Stomach (tissue), 8 donors: ENCODE measurements at regions not wholly inside any gene's neighbourhood (a gene's known extent, or its start where the extent isn't known, plus 50 kb on each side); places are given as distances from the start of the nearest gene placed in this dataset.

Experiments used
- DNase-seq, 2 donors: peaks; one replicate each; pipeline versions ENCODE4 v3.0.0 to v3.0.0-alpha.2; 2013 to 2019
- H3K27ac ChIP-seq, 5 donors: fragments of 200-600 bp in 4 of 5; sonication (generic) in 4 of 5; one replicate each; pipeline ENCODE4 v1.5.1; 2013 to 2019; ENCODE audit warnings: mild to moderate bottlenecking in 1 of 5, moderate library complexity in 1 of 5
- H3K27me3 ChIP-seq, 3 donors: fragments of 200-600 bp; sonication (generic); one replicate each; pipeline ENCODE4 v1.5.1; 2017 to 2019; ENCODE audit warnings: mixed run types in 1 of 3
- H3K36me3 ChIP-seq, 4 donors: fragments of 200-600 bp; sonication (generic); 1 replicate in 3 of 4; 2 replicates in 1 of 4; pipeline ENCODE4 v1.5.1; 2016 to 2019
- H3K4me1 ChIP-seq, 4 donors: fragments of 200-600 bp; sonication (generic); one replicate each; pipeline ENCODE4 v1.5.1; 2016 to 2019
- H3K4me3 ChIP-seq, 4 donors: fragments of 200-600 bp; sonication (generic) in 3 of 4; one replicate each; pipeline ENCODE4 v1.5.1; 2016 to 2019; ENCODE audit warnings: mild to moderate bottlenecking in 1 of 4
- H3K9me3 ChIP-seq, 4 donors: fragments of 200-600 bp; sonication (generic); one replicate each; pipeline ENCODE4 v1.5.1; 2016 to 2019
- EP300 ChIP-seq: sonication (generic); formaldehyde crosslinking; IDR thresholded peaks from one replicate; pipeline ENCODE4 v1.6.1; 2017; ENCODE audit warnings: antibody characterized with exemption
- POLR2A ChIP-seq, 4 donors: fragments of 450-650 bp; IDR thresholded peaks; one replicate each; pipeline ENCODE4 v1.6.1; 2016; ENCODE audit warnings: antibody characterized with exemption in 4 of 4, control low read depth in 2 of 4, mild to moderate bottlenecking in 1 of 4, moderate library complexity in 1 of 4
- POLR2AphosphoS5 ChIP-seq, 3 donors: sonication (generic); formaldehyde crosslinking; IDR thresholded peaks; one replicate each; pipeline ENCODE4 v1.6.1; 2016; ENCODE audit warnings: antibody characterized with exemption in 3 of 3
- WGBS, 5 donors: extraction: QIAGEN DNeasy Blood & Tissue Kit in 3 of 5; methylation state at CpG; one replicate each; pipeline versions ENCODE4 v1.1.5 to v1.1.7; 2013 to 2018; 5-methylcytosine and 5-hydroxymethylcytosine counted together
- intact Hi-C: fragments of 100-400 bp; cut with DNase I; formaldehyde crosslinking; loops from one replicate; pipeline ENCODE4 v1.15.1; 2023; ENCODE audit warnings: low total_unique reads
- TF ChIP-seq, protein P1 (sequence below), 7 experiments: fragments of 450-650 bp in 4 of 7; fragments of 200-600 bp in 3 of 7; sonication (generic) in 3 of 7; IDR thresholded peaks; one replicate each; pipeline ENCODE4 v1.5.1; 2016 to 2019; ENCODE audit warnings: antibody characterized with exemption in 7 of 7, control low read depth in 2 of 7, mild to moderate bottlenecking in 1 of 7
- donor health status: healthy with polysubstance abuse.
- donor health status: Bipolar disorder and iron deficiency.
- donor health status: healthy.

DNA sequence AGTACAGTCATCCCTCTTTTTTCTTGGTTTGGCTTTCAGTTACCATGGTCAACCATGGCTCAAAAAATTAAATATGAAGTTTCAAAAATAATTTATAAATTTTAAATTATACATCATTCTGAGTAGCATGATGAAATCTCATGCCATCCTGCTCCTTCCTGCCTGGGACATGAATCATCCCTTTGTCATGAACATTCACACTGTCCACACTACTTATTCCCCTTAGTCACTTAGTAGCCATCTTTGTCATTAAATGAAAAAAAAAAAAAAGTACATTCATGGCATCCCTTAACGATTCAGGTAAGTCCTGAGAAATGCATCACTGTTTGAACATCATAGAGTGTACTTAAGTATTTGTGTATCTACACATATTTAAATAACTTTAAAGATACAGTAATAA is 1046.3 kb downstream of the ROBO2 start:
- 42 to 74% (median 56%) methylated on average over 1 of the region's 1 CpG for WGBS, 5 donors
- no peaks in the 10 kb centered on the region for H3K9me3 ChIP-seq
- no peak for TF ChIP-seq POLR2A (IDR thresholded peaks at IDR 0.05)
- TF ChIP-seq POLR2AphosphoS5 (IDR thresholded peaks at IDR 0.05): no peak
- TF ChIP-seq, protein P1, sequence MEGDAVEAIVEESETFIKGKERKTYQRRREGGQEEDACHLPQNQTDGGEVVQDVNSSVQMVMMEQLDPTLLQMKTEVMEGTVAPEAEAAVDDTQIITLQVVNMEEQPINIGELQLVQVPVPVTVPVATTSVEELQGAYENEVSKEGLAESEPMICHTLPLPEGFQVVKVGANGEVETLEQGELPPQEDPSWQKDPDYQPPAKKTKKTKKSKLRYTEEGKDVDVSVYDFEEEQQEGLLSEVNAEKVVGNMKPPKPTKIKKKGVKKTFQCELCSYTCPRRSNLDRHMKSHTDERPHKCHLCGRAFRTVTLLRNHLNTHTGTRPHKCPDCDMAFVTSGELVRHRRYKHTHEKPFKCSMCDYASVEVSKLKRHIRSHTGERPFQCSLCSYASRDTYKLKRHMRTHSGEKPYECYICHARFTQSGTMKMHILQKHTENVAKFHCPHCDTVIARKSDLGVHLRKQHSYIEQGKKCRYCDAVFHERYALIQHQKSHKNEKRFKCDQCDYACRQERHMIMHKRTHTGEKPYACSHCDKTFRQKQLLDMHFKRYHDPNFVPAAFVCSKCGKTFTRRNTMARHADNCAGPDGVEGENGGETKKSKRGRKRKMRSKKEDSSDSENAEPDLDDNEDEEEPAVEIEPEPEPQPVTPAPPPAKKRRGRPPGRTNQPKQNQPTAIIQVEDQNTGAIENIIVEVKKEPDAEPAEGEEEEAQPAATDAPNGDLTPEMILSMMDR (IDR thresholded peaks at IDR 0.05): no peak
- TF ChIP-seq EP300: no peak
- intact Hi-C loops: no loop called here
- H3K36me3 ChIP-seq: no peaks in the 10 kb centered on the region
- H3K27me3 ChIP-seq: no peaks in the 10 kb centered on the region
- no peak overlapping the region for H3K4me3 ChIP-seq
- H3K27ac ChIP-seq: no peak overlapping the region
- H3K4me1 ChIP-seq: no peaks in the 10 kb centered on the region
- DNase-seq: no peak

GRCh38 chr3:78087134-78087533 is 1047.2 kb downstream of the ROBO2 start:
- 89 to 100% (median 97%) methylated on average over 1 of the region's 1 CpG for WGBS, 5 donors
- Histone ChIP-seq H3K4me3 (no peak overlapping the region), H3K9me3 (no peaks in the 10 kb centered on the region), H3K36me3 (no peaks in the 10 kb centered on the region), H3K4me1 (no peaks in the 10 kb centered on the region), H3K27me3 (no peaks in the 10 kb centered on the region), H3K27ac (no peak overlapping the region)
- intact Hi-C loops: no loop called here
- TF ChIP-seq POLR2A (IDR thresholded peaks at IDR 0.05) (no peak), POLR2AphosphoS5 (IDR thresholded peaks at IDR 0.05) (no peak), EP300 (no peak)
- TF ChIP-seq, protein P1 (IDR thresholded peaks at IDR 0.05): no peak
- DNase-seq: no peak

DNA sequence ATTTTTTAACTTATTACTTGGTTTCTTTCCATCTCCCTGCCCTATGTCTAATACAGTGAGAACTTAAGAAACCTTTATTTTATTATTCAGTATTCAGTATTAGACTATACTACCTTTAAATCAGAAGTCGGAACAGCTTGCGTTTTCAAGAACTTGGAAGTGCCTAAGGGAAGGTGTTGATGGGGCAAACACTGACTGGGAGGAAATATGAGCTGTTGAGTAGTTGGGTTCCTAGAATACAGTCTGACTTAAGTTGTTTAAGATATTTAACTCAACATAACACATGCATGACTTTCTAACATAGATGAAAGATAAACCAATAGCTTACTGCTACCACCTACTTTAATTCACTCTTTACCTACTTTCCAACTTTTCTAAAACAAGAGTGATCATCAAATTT is 1048.1 kb downstream of the ROBO2 start:
- TF ChIP-seq EP300 (no peak), POLR2A (IDR thresholded peaks at IDR 0.05) (no peak), POLR2AphosphoS5 (IDR thresholded peaks at IDR 0.05) (no peak)
- TF ChIP-seq, protein P1 (IDR thresholded peaks at IDR 0.05): no peak
- Histone ChIP-seq H3K4me3 (no peak overlapping the region), H3K9me3 (no peaks in the 10 kb centered on the region)

GRCh38 chr3:78090382-78090781 is 1050.5 kb downstream of the ROBO2 start:
- WGBS, 5 donors: 93 to 95% (median 93%) methylated on average over 3 of the region's 3 CpGs
- DNase-seq: no peak

More for the DNA sequence above, 1048.1 kb downstream of the ROBO2 start:
- intact Hi-C loops: no loop called here
- H3K27ac ChIP-seq: no peak overlapping the region
- H3K36me3 ChIP-seq: no peaks in the 10 kb centered on the region
- no peaks in the 10 kb centered on the region for H3K4me1 ChIP-seq
- H3K27me3 ChIP-seq: no peaks in the 10 kb centered on the region
- no peak for DNase-seq
- WGBS, 5 donors: 92 to 100% (median 97%) methylated on average over 2 of the region's 2 CpGs

More at GRCh38 chr3:78090382-78090781, 1050.5 kb downstream of the ROBO2 start:
- TF ChIP-seq, protein P1 (IDR thresholded peaks at IDR 0.05): no peak
- TF ChIP-seq POLR2A (IDR thresholded peaks at IDR 0.05) (no peak), POLR2AphosphoS5 (IDR thresholded peaks at IDR 0.05) (no peak), EP300 (no peak)
- Histone ChIP-seq H3K27ac (no peak overlapping the region), H3K36me3 (no peaks in the 10 kb centered on the region), H3K9me3 (no peaks in the 10 kb centered on the region), H3K27me3 (no peaks in the 10 kb centered on the region), H3K4me1 (no peaks in the 10 kb centered on the region), H3K4me3 (no peak overlapping the region)
- intact Hi-C loops: no loop called here
